HepG2 (cell line): ENCODE measurements at regions not wholly inside any gene's neighbourhood (a gene's known extent, or its start where the extent isn't known, plus 50 kb on each side); places are given as distances from the start of the nearest gene placed in this dataset.

Source experiments
- ASH2L ChIP-seq: fragments of 300-600, 200-600 bp; sonication (generic); IDR thresholded peaks from 2 replicates; pipeline ENCODE4 v1.7.0; 2017; ENCODE audit warnings: low read depth, mild to moderate bottlenecking, moderate library complexity, mixed read lengths, low read length; ENCODE audit not compliant: insufficient read length
- CBX5 ChIP-seq: sonication (generic); formaldehyde crosslinking; IDR thresholded peaks from 2 replicates; pipeline ENCODE4 v1.4.0; 2020; ENCODE audit warnings: missing genetic modification reagents, borderline replicate concordance
- DNMT3B ChIP-seq: conservative IDR thresholded peaks from 2 replicates; pipeline ENCODE4 v1.6.1; 2016; ENCODE audit warnings: missing biosample characterization, control low read depth
- ELF1 ChIP-seq: sonication (generic); formaldehyde crosslinking; IDR thresholded peaks from 2 replicates; pipeline ENCODE4 v1.4.0; 2020; ENCODE audit warnings: missing genetic modification reagents
- ESRRA ChIP-seq: sonication (generic); formaldehyde crosslinking; IDR thresholded peaks from 2 replicates; pipeline ENCODE4 v1.5.1; 2020; ENCODE audit warnings: mild to moderate bottlenecking, low read depth, missing genetic modification reagents
- FOSL2 ChIP-seq: sonication (generic); formaldehyde crosslinking; IDR thresholded peaks from 2 replicates; pipeline ENCODE4 v1.4.0; 2020; ENCODE audit warnings: missing genetic modification reagents
- GATAD2A ChIP-seq: IDR thresholded peaks from 2 replicates; pipeline ENCODE4 v1.6.1; 2016
- KLF12 ChIP-seq: sonication (generic); formaldehyde crosslinking; IDR thresholded peaks from 2 replicates; pipeline ENCODE4 v1.4.0; 2020; ENCODE audit warnings: missing genetic modification reagents, borderline replicate concordance
- MED13 ChIP-seq: sonication (generic); formaldehyde crosslinking; IDR thresholded peaks from 2 replicates; pipeline ENCODE4 v1.5.0; 2020; ENCODE audit warnings: missing genetic modification reagents
- NFYB ChIP-seq: sonication (generic); formaldehyde crosslinking; IDR thresholded peaks from 2 replicates; pipeline ENCODE4 v1.4.0; 2020; ENCODE audit warnings: missing genetic modification reagents
- PAWR ChIP-seq: sonication (generic); formaldehyde crosslinking; IDR thresholded peaks from 2 replicates; pipeline ENCODE4 v1.4.0; 2020; ENCODE audit warnings: missing genetic modification reagents, mild to moderate bottlenecking, borderline replicate concordance
- PITX1 ChIP-seq: sonication (generic); formaldehyde crosslinking; IDR thresholded peaks from 2 replicates; pipeline ENCODE4 v1.5.1; 2020; ENCODE audit warnings: mild to moderate bottlenecking, missing genetic modification reagents
- RBAK ChIP-seq: sonication (generic); formaldehyde crosslinking; IDR thresholded peaks from 2 replicates; pipeline ENCODE4 v1.5.1; 2020; ENCODE audit warnings: mild to moderate bottlenecking, missing genetic modification reagents
- TAF1 ChIP-seq: sonication (generic); formaldehyde crosslinking; IDR thresholded peaks from 2 replicates; pipeline ENCODE4 v1.4.0; 2020; ENCODE audit warnings: missing genetic modification reagents
- ZKSCAN1 ChIP-seq: fragments of 150-350 bp; IDR thresholded peaks from 2 replicates; pipeline ENCODE4 v1.6.1; 2014; ENCODE audit warnings: low read length
- ZNF331 ChIP-seq: sonication (generic); formaldehyde crosslinking; IDR thresholded peaks from 2 replicates; pipeline ENCODE4 v1.4.0; 2020; ENCODE audit warnings: missing genetic modification reagents
- ZNF432 ChIP-seq: sonication (generic); formaldehyde crosslinking; IDR thresholded peaks from 2 replicates; pipeline ENCODE4 v1.5.0; 2020; ENCODE audit warnings: missing genetic modification reagents, mild to moderate bottlenecking, borderline replicate concordance
- ZNF441 ChIP-seq: sonication (generic); formaldehyde crosslinking; IDR thresholded peaks from 2 replicates; pipeline ENCODE4 v1.7.0; 2021; ENCODE audit warnings: missing genetic modification reagents, borderline replicate concordance
- ZNF484 ChIP-seq: sonication (generic); formaldehyde crosslinking; IDR thresholded peaks from 2 replicates; pipeline ENCODE4 v1.5.1; 2020; ENCODE audit warnings: mild to moderate bottlenecking, low read depth, missing genetic modification reagents, borderline replicate concordance
- ZNF569 ChIP-seq: sonication (generic); formaldehyde crosslinking; IDR thresholded peaks from 2 replicates; pipeline ENCODE4 v1.5.0; 2020; ENCODE audit warnings: mild to moderate bottlenecking, missing genetic modification reagents, moderate library complexity, borderline replicate concordance
- ZNF598 ChIP-seq: sonication (generic); formaldehyde crosslinking; IDR thresholded peaks from 2 replicates; pipeline ENCODE4 v1.5.1; 2020; ENCODE audit warnings: mild to moderate bottlenecking, missing genetic modification reagents, borderline replicate concordance
- TF ChIP-seq, protein P1 (sequence below): sonication (generic); formaldehyde crosslinking; IDR thresholded peaks from 2 replicates; pipeline ENCODE4 v1.5.1; 2020; ENCODE audit warnings: mild to moderate bottlenecking, missing genetic modification reagents, borderline replicate concordance
- TF ChIP-seq, protein P2 (sequence below), 2 experiments: fragments of 450-650 bp in 1 of 2; sonication (generic) in 1 of 2; formaldehyde crosslinking; IDR thresholded peaks; 2 replicates each; pipeline versions ENCODE4 v1.5.0 to v1.8.0; 2020 to 2022; ENCODE audit warnings: mild to moderate bottlenecking in 1 of 2, missing genetic modification reagents in 1 of 2
- TF ChIP-seq, protein P3 (sequence below): sonication (generic); formaldehyde crosslinking; IDR thresholded peaks from 2 replicates; pipeline ENCODE4 v1.4.0; 2020; ENCODE audit warnings: missing genetic modification reagents

GRCh38 chr14:61178226-61179060 is 102.7 kb downstream of the TMEM30B start (continued):
- peak; percentile 58 for TF ChIP-seq ELF1
- no peak for TF ChIP-seq ZNF331
- TF ChIP-seq FOSL2 (CRISPR knock-in tag) = peak; percentile 92
- TF ChIP-seq ZNF432 = no peak
- TF ChIP-seq PITX1 (CRISPR knock-in tag) = 0 out of 2 replicates have a peak, but pooled peaks have one; percentile 22
- TF ChIP-seq PAWR (CRISPR knock-in tag) = no peak
- no peak for TF ChIP-seq NFYB (CRISPR knock-in tag)
- peak; percentile 67 for TF ChIP-seq ASH2L
- no peak for TF ChIP-seq ESRRA (CRISPR knock-in tag)
- TF ChIP-seq ZNF569 (CRISPR knock-in tag) = no peak
- no peak for TF ChIP-seq DNMT3B (CRISPR knock-in tag)
- TF ChIP-seq MED13 (CRISPR knock-in tag) = 0 out of 2 replicates have a peak, but pooled peaks have one; percentile 34
- peak; percentile 27; the same call in 1 of the 2 replicates for TF ChIP-seq CBX5 (CRISPR knock-in tag)
- TF ChIP-seq ZNF441 = no peak
- no peak for TF ChIP-seq ZNF598
- TF ChIP-seq, protein P1, sequence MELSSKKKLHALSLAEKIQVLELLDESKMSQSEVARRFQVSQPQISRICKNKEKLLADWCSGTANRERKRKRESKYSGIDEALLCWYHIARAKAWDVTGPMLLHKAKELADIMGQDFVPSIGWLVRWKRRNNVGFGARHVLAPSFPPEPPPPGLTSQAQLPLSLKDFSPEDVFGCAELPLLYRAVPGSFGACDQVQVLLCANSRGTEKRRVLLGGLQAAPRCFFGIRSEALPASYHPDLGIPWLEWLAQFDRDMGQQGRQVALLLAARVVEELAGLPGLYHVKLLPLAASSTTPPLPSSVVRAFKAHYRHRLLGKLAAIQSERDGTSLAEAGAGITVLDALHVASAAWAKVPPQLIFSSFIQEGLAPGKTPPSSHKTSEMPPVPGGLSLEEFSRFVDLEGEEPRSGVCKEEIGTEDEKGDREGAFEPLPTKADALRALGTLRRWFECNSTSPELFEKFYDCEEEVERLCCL = no peak
- peak; percentile 61; the same call in 1 of the 2 replicates for TF ChIP-seq GATAD2A (CRISPR knock-in tag)
- TF ChIP-seq, protein P2, sequence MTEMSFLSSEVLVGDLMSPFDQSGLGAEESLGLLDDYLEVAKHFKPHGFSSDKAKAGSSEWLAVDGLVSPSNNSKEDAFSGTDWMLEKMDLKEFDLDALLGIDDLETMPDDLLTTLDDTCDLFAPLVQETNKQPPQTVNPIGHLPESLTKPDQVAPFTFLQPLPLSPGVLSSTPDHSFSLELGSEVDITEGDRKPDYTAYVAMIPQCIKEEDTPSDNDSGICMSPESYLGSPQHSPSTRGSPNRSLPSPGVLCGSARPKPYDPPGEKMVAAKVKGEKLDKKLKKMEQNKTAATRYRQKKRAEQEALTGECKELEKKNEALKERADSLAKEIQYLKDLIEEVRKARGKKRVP (CRISPR knock-in tag; IDR thresholded peaks at IDR 0.05) = 0 out of 4 replicates have a peak, but pooled peaks of 1 of the 2 experiments have one; percentile 19
- TF ChIP-seq KLF12 (CRISPR knock-in tag) = no peak
- TF ChIP-seq TAF1 = 0 out of 2 replicates have a peak, but pooled peaks have one; percentile 28
- TF ChIP-seq ZKSCAN1 = no peak
- TF ChIP-seq, protein P3, sequence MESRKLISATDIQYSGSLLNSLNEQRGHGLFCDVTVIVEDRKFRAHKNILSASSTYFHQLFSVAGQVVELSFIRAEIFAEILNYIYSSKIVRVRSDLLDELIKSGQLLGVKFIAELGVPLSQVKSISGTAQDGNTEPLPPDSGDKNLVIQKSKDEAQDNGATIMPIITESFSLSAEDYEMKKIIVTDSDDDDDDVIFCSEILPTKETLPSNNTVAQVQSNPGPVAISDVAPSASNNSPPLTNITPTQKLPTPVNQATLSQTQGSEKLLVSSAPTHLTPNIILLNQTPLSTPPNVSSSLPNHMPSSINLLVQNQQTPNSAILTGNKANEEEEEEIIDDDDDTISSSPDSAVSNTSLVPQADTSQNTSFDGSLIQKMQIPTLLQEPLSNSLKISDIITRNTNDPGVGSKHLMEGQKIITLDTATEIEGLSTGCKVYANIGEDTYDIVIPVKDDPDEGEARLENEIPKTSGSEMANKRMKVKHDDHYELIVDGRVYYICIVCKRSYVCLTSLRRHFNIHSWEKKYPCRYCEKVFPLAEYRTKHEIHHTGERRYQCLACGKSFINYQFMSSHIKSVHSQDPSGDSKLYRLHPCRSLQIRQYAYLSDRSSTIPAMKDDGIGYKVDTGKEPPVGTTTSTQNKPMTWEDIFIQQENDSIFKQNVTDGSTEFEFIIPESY (CRISPR knock-in tag) = 0 out of 2 replicates have a peak, but pooled peaks have one; percentile 65
- no peak for TF ChIP-seq ZNF484 (CRISPR knock-in tag)
- TF ChIP-seq RBAK (CRISPR knock-in tag) = peak; percentile 92
